Colon (tissue), 2 donors: ENCODE measurements at regions not wholly inside any gene's neighbourhood (a gene's known extent, or its start where the extent isn't known, plus 50 kb on each side); places are given as distances from the start of the nearest gene placed in this dataset.
"Not testable (repeated sequence)": the region's sequence is repeated elsewhere in the genome, so short reads cannot be mapped to it uniquely, and the experiment has no call there.

Experiments
- FAIRE-seq: peaks from 2 replicates; lab custom pipeline; 2012; peaks lifted over from hg19 to GRCh38; lab: Jason Lieb, UNC
- donor health status: control.
- donor health status: control.

GRCh38 chr4:84003046-84003445 lies 467.1 kb downstream of the GPAT3 start:
- no peak for FAIRE-seq

- no peak for FAIRE-seq
Observed at GRCh38 chr4:84001876-84002569, 466.1 kb downstream of the GPAT3 start.

- FAIRE-seq, result no peak
Observed at GRCh38 chr4:83996254-83996653, 460.3 kb downstream of the GPAT3 start.

- no peak for FAIRE-seq
Observed at GRCh38 chr4:83993774-83994173, 457.9 kb downstream of the GPAT3 start.

- FAIRE-seq, result no peak
Observed at GRCh38 chr4:83989835-83990234, 453.9 kb downstream of the GPAT3 start.

GRCh38 chr4:83981156-83981555 lies 445.2 kb downstream of the GPAT3 start:
- no peak for FAIRE-seq

GRCh38 chr4:83979773-83980172 lies 443.9 kb downstream of the GPAT3 start:
- no peak for FAIRE-seq

GRCh38 chr4:83974111-83974780 lies 438.3 kb downstream of the GPAT3 start:
- FAIRE-seq, result no peak

GRCh38 chr4:83964996-83965541 lies 429.2 kb downstream of the GPAT3 start:
- FAIRE-seq, result no peak

- FAIRE-seq, result no peak
Observed at GRCh38 chr4:83962492-83962891, 426.6 kb downstream of the GPAT3 start.

GRCh38 chr4:83961575-83961974 lies 425.7 kb downstream of the GPAT3 start:
- FAIRE-seq, result no peak

GRCh38 chr4:83959160-83959559 lies 423.3 kb downstream of the GPAT3 start:
- FAIRE-seq, result no peak

GRCh38 chr4:83947830-83948193 lies 411.9 kb downstream of the GPAT3 start:
- FAIRE-seq, result no peak

GRCh38 chr4:83947125-83947829 lies 411.4 kb downstream of the GPAT3 start:
- FAIRE-seq, result no peak

GRCh38 chr4:83943691-83944090 lies 407.8 kb downstream of the GPAT3 start:
- not testable (repeated sequence) for FAIRE-seq

- FAIRE-seq, result no peak
Observed at GRCh38 chr4:83932750-83933391, 397.0 kb downstream of the GPAT3 start.

- no peak for FAIRE-seq
Observed at GRCh38 chr4:83931659-83932438, 395.9 kb downstream of the GPAT3 start.

- FAIRE-seq, result no peak
Observed at GRCh38 chr4:83929550-83929949, 393.6 kb downstream of the GPAT3 start.

- FAIRE-seq, result no peak
Observed at GRCh38 chr4:83926950-83927349, 391.0 kb downstream of the GPAT3 start.

- FAIRE-seq, result no peak
Observed at GRCh38 chr4:83923341-83923740, 387.4 kb downstream of the GPAT3 start.

- FAIRE-seq, result no peak
Observed at GRCh38 chr4:83922402-83922801, 386.5 kb downstream of the GPAT3 start.

GRCh38 chr4:83921124-83921523 lies 385.2 kb downstream of the GPAT3 start:
- FAIRE-seq, result no peak
